Hematopoietic multipotent progenitor cell treated with erythropoietin and hydrocortisone succinate and interleukin-3 and kit ligand, for 8 days (in vitro differentiated cells): ENCODE measurements at regions not wholly inside any gene's neighbourhood (a gene's known extent, or its start where the extent isn't known, plus 50 kb on each side); places are given as distances from the start of the nearest gene placed in this dataset.
"Not testable (repeated sequence)": the region's sequence is repeated elsewhere in the genome, so short reads cannot be mapped to it uniquely, and the experiment has no call there.

Source experiments
- DNase-seq: peaks from one replicate; pipeline ENCODE4 v3.0.0-alpha.2; 2015

GRCh38 chr1:166507347-166507746, 331.9 kb upstream of the POGK start:
- DNase-seq = no peak

DNA sequence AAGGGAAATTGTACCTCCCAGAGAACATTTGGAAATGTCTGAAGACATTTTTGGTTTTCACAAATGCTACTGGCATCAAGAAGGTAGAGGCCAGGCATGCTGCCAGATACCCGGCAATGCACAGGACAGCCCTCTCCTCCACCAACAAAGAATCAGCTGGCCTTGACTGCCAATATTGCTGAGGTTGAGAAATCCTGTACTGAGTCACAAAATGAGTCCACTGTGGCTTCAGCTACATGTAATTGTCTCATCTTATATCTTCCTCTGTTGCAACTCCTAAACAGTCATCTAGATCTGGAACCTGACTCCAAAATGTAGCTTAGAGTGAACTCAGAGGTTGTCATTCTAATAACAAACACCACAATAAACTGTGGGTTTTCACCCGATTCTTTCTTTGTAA, 327.5 kb upstream of the POGK start:
- no peak for DNase-seq

GRCh38 chr1:166514067-166514466, 325.2 kb upstream of the POGK start:
- DNase-seq = no peak

GRCh38 chr1:166527752-166528151, 311.5 kb upstream of the POGK start:
- no peak for DNase-seq

- no peak for DNase-seq
These were observed 300.6 kb upstream of the POGK start for GRCh38 chr1:166538646-166539045.

- no peak for DNase-seq
These were observed 295.2 kb upstream of the POGK start for GRCh38 chr1:166544036-166544435.

DNA sequence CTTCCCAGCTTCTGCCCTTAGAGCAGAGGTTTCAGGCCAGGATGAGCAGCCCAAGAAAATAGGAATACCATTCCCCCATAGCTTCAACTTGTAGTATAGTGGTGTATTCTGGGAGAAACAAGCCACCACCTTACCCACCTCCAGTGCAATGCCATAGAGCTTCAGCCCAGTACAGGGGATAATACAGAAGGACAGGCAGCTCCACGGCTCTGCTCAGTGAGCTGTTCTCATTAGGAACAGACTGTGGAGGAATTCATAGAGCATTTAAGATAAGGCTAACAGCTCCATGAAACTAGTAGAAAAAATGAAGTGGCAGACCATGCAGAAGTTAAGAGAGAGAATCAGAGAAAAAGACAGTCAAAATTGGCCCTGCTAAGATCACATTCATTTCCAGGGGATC, 294.7 kb upstream of the POGK start:
- DNase-seq = no peak

- DNase-seq = no peak
These were observed 286.6 kb upstream of the POGK start for GRCh38 chr1:166552706-166553105.

DNA sequence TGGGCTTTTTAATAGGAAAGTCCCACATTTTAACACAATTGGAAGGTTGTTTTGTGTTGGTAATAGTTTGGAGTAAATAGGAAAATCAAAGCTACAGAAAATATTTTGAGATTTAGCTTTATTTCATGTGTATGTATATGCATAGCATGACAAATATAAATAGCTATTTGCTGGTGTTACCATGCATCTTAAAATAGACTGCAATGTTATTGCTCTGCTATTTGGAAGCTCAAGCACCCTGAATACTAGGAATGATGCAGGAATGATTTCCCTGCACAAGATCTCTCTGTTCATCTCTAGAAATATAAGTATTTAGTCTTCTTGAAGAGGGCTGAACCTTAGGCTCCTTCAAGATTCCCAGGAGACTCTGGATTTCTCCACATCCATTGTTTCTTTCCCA, 268.3 kb upstream of the POGK start:
- DNase-seq = no peak

DNA sequence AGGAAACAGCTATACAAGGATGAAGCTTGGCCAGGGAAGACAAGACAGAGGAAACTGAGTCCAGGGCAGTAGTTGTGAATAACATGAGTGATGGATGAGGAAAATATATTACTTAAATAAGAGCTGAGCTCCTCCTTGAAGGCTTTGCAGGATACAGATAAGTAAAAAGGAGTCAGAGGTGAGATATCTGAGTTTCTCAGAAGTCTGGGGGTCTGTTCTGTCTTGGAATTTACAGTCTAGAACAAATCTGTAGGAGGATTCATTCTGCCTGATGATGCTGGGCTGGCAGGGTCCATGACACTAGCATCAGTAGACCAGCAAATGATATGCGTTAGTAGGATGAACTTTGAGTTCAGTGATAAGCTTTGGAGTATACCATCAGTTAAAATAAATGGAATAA, 266.1 kb upstream of the POGK start:
- DNase-seq = no peak

DNA sequence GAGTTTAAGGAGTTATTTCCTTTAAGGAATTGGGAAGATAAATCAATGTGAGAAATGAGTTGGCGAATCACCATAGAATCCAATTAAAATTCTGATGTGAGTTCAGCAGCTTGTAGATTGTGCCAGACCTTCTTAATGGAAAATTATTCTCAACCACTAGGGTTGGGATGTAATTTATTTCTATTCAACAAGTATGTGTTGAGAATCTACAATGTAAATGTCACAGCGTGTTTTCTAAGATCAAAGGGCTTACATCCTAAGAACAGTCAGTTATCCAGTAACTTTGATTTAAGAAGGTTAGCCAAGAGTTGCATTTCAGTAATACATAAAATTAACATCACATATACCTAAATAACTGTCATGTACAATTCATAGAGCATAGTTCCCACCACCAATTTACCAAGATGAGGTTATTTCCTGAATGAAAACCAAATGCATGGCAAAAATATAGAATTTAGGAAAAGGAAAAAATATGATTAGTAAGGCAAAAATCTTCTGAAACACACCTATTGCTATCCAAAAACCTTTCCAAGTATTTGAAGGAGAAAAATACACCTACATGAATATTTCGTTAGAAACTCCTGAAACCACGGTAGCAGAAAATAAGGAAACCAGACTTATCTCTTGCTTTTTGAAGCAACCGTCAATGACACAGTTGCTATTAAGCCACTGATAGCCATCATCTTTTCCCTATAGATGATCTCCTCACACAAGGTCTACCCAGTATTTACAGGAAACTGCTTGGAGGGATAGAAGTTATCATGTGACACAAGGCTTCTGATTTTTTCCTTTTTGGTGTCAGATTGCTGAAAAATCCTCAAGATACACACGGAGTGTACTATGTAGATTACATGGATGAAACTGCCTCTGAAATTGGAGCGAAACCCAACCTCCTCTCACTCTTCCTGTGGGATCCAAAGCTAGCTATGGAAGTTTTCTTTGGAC, 259.4 kb upstream of the POGK start:
- no peak for DNase-seq

DNA sequence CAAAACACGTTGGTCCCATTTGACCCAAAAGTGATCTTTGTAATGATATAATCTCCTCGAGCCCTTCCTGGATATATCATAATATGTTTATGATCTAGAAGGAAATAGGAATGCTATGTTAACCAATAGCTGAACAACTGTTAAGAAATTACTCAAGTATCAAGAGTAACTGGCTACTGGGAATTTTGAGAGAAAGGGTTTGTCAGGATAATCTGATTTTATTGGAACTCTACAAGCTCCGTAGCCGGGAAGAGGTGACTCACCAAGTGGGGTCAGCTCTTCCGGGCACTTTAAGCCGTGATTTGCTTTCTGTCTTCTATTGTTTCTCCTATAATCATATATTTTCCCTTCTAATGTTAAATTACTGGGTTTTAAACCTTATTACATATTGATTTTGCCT, 250.5 kb upstream of the POGK start:
- DNase-seq = no peak

- DNase-seq = no peak
These were observed 249.1 kb upstream of the POGK start for GRCh38 chr1:166590161-166590560.

DNA sequence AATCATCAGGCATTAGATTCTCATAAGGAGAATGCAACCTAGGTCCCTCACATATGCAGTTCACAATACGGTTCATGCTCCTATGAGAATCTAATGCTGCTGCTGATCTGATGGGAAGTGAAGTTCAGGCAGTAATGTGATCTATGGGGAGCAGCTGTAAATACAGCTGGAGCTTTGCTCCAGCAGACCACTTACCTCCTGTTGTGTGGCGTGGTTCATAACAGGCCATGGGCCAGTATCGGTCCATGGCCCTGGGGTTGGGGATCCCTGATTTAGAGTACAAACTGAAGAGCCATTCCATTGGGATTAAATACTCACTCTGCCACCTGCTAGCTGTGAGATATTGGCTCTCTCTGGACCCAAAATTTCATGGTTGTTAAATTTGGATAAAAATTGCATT, 244.6 kb upstream of the POGK start:
- no peak for DNase-seq

DNA sequence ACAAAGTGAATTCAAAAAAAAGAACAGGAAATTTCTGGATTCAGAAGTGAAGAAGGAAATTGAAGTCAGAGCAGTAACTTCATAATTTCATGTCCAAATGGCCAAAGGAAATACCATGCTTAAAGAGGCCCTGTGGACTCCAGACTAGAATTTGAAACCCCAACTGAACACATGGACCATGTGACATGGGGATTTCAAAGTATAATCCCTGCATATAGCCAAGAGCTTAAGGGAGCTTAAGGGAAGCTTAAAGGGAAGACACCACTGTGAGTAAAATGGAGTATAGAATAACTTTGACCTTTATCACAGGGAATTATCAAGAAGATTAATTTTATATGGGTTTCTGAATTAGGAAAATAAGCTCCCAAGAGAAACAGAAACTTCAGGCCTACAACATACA, 241.8 kb upstream of the POGK start:
- no peak for DNase-seq

DNA sequence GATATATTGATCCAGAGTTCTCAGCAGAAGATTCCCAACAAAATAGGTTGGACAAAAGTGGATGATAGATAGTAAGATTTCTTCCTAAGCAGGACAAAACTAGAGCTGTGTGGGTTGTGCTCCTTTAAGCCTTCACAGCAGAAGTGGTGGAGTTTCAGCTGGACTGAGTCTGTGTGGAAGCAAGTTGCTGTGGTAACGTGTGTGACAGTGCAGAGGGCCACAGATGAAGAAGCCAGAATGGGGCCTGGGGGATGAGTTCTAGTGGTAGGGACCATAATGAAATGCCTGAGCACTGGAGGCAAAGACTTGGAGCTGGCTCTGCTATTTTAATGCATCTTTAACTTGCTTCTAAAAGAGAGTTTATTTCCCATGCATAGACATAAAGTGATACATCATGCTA, 238.7 kb upstream of the POGK start:
- no peak for DNase-seq

DNA sequence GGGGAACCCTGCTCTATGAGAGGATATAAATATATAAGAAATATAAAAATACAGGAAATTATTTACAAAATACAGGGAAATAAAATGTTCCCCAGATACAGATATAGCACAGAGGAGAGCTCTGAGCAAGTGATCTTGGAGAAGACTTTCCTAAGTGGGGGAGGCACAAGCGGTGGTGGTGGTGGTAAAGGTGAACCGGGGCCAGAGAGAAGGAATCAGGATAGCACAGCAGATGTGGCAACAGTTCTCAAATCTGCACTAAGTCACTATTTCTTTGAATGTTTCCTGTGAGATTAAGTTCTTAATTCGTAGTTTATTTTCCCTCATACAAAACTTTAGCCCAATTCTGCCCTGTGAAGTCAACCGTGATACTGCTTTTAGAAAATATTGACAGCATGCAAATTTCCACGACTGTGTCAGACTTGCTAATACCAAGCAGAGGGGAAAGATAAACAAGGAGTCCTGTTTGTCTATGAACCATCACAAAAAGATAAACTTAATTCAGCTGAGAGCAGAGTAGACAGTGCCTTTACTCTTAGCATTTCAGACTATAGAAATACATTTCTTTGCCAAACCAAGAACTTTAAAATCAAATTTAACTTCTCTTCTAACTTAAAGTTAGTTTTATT, 237.5 kb upstream of the POGK start:
- DNase-seq = no peak

DNA sequence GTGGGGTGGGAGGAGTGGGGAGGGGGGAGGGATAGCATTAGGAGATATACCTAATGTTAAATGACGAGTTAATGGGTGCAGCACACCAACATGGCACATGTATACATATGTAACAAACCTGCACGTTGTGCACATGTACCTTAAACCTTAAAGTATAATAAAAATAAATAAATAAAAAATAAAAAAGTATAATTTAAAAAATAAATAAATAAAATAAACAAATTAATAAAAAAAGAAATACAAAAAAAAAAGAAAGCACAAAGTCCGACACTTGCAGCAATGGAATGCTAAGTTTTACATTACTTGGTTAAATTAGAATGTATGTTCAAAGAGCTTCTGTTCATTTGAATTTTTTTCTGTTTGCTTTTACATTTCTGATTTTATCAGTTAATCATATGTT, 236.5 kb upstream of the POGK start:
- DNase-seq = not testable (repeated sequence)

DNA sequence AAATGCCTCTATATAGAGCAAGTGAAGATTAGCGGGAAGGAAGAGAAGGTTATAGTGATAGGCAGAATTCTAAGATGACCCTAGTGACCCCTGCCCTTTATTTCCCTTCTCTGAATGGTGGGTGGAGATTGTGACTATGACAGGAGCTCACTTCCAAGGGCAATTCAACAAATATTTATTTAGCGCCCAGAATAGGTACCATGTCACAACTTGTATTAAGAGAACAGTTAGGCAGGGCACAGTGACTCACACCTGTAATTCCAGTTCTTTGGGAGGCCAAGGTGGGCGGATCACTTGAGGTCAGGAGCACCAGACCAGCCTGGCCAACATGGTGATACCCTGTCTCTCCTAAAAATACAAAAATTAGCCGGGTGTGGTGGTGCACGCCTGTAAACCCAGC, 236.0 kb upstream of the POGK start:
- no peak for DNase-seq

GRCh38 chr1:166605137-166605536, 234.1 kb upstream of the POGK start:
- DNase-seq = no peak

GRCh38 chr1:166612886-166613285, 226.4 kb upstream of the POGK start:
- DNase-seq = no peak

- DNase-seq = no peak
These were observed 223.1 kb upstream of the POGK start for GRCh38 chr1:166616206-166616605.

- no peak for DNase-seq
These were observed 212.6 kb upstream of the POGK start for GRCh38 chr1:166626711-166627110.

GRCh38 chr1:166627558-166627957, 211.7 kb upstream of the POGK start:
- no peak for DNase-seq

DNA sequence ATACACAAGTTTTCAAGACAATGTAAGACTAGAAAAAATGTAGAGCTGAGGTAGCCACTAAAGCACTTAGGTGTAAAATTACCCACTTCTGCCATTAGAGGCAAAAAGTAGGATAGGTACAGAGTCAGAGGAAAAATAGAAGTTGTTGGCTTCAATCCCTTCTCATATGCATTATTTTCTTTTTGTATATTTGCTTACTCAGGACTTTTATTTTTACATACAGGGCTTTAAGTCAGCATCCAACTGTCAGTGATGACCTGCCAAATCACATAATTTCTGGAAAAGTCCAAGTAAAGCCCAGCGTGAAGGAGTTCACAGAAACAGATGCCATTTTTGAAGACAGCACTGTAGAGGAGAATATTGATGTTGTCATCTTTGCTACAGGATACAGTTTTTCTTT, 211.0 kb upstream of the POGK start:
- no peak for DNase-seq
